NCI-H2081 treated with DMSO at 0.1 percent for 48 hours (cell line): ENCODE measurements at regions not wholly inside any gene's neighbourhood (a gene's known extent, or its start where the extent isn't known, plus 50 kb on each side); places are given as distances from the start of the nearest gene placed in this dataset.

Source experiments
- DNase-seq: peaks from one replicate; lab custom pipeline; 2025; lab: John Stamatoyannopoulos, UW

GRCh38 chr11:106409671-106410070 is 332.2 kb downstream of the AASDHPPT start:
- DNase-seq: no peak

GRCh38 chr11:106410902-106411301 is 333.4 kb downstream of the AASDHPPT start:
- no peak for DNase-seq

GRCh38 chr11:106413222-106413621 is 335.8 kb downstream of the AASDHPPT start:
- DNase-seq: no peak

GRCh38 chr11:106415510-106415909 is 338.0 kb downstream of the AASDHPPT start:
- DNase-seq: no peak

GRCh38 chr11:106418791-106419190 is 341.3 kb downstream of the AASDHPPT start:
- no peak for DNase-seq

- DNase-seq: no peak
Observed at GRCh38 chr11:106420048-106420665, 342.7 kb downstream of the AASDHPPT start.

- DNase-seq: no peak
Observed at GRCh38 chr11:106420686-106421085, 343.2 kb downstream of the AASDHPPT start.

GRCh38 chr11:106421676-106422292 is 344.3 kb downstream of the AASDHPPT start:
- DNase-seq: no peak

GRCh38 chr11:106422583-106422982 is 345.1 kb downstream of the AASDHPPT start:
- DNase-seq: no peak

- no peak for DNase-seq
Observed at GRCh38 chr11:106424111-106424510, 346.6 kb downstream of the AASDHPPT start.

- DNase-seq: no peak
Observed at GRCh38 chr11:106425819-106426218, 348.4 kb downstream of the AASDHPPT start.

- no peak for DNase-seq
Observed at GRCh38 chr11:106426696-106427095, 349.2 kb downstream of the AASDHPPT start.

GRCh38 chr11:106427736-106428135 is 350.3 kb downstream of the AASDHPPT start:
- no peak for DNase-seq

GRCh38 chr11:106442032-106442431 is 364.6 kb downstream of the AASDHPPT start:
- DNase-seq: no peak

GRCh38 chr11:106446302-106446701 is 368.8 kb downstream of the AASDHPPT start:
- no peak for DNase-seq

GRCh38 chr11:106446955-106447354 is 369.5 kb downstream of the AASDHPPT start:
- DNase-seq: no peak

GRCh38 chr11:106447631-106448191 is 370.2 kb downstream of the AASDHPPT start:
- no peak for DNase-seq

GRCh38 chr11:106449763-106450162 is 372.3 kb downstream of the AASDHPPT start:
- DNase-seq: no peak

GRCh38 chr11:106451228-106451922 is 373.9 kb downstream of the AASDHPPT start:
- no peak for DNase-seq

GRCh38 chr11:106456647-106457046 is 379.2 kb downstream of the AASDHPPT start:
- no peak for DNase-seq

GRCh38 chr11:106457727-106458126 is 380.3 kb downstream of the AASDHPPT start:
- no peak for DNase-seq

GRCh38 chr11:106459135-106459534 is 381.7 kb downstream of the AASDHPPT start:
- DNase-seq: no peak

- no peak for DNase-seq
Observed at GRCh38 chr11:106461148-106461691, 383.8 kb downstream of the AASDHPPT start.
